ENCODE measurements at regions not wholly inside any gene's neighbourhood (a gene's known extent, or its start where the extent isn't known, plus 50 kb on each side); places are given as distances from the start of the nearest gene placed in this dataset.

GRCh38 chr3:74465715-74466410, 148.6 kb downstream of the CNTN3 start:
- TF ChIP-seq EP300 (IDR thresholded peaks at IDR 0.05; ENCODE audit: borderline replicate concordance in 1 of 2, low read depth in 1 of 2, low read length in 1 of 2) (no peak; a peak in 1 of 4 replicates), GABPA (IDR thresholded peaks at IDR 0.05; ENCODE audit: low read depth) (no peak), POLR2AphosphoS5 (IDR thresholded peaks at IDR 0.05; ENCODE audit: low read depth, low read length) (no peak), CHD2 (IDR thresholded peaks at IDR 0.05; ENCODE audit: low read length, partially characterized antibody) (no peak), CTCF (IDR thresholded peaks at IDR 0.05) (no peak), SMC3 (IDR thresholded peaks at IDR 0.05; ENCODE audit: low read depth, low read length) (no peak), FOSL2 (IDR thresholded peaks at IDR 0.05; ENCODE audit: borderline replicate concordance, low read depth) (peak; percentile 30; the same call in 1 of the 2 replicates), USF1 (IDR thresholded peaks at IDR 0.05; ENCODE audit: borderline replicate concordance, low read depth) (no peak)
